B cell (primary cell): ENCODE measurements at regions not wholly inside any gene's neighbourhood (a gene's known extent, or its start where the extent isn't known, plus 50 kb on each side); places are given as distances from the start of the nearest gene placed in this dataset.

Experiments
- ATAC-seq: fragments of 200-7000 bp; cut with Tn5 transposase; one replicate; pipeline ENCODE4 v1.10.0; 2021; ENCODE audit warnings: low read depth, mild to moderate bottlenecking, moderate number of reproducible peaks, moderate library complexity
- CTCF ChIA-PET: fragments of 350-600 bp; sonication (Branson Sonifier 250); formaldehyde crosslinking; loops from one replicate; lab custom pipeline; 2021; ENCODE audit warnings: antibody characterized with exemption, inconsistent platforms; lab: Charles Lee
- POLR2A ChIA-PET: fragments of 350-600 bp; sonication (Branson Sonifier 250); formaldehyde crosslinking; loops from one replicate; lab custom pipeline; 2021; ENCODE audit warnings: antibody characterized with exemption; lab: Charles Lee
- DNase-seq: peaks from one replicate; pipeline ENCODE4 v3.0.0; 2013
- H2AFZ ChIP-seq: 2 replicates; pipeline ENCODE4 v1.6.1; 2012; ENCODE audit warnings: mild to moderate bottlenecking, low read depth, low read length; ENCODE audit not compliant: insufficient read depth, poor library complexity, severe bottlenecking
- H3K27ac ChIP-seq, 2 donors: 1 replicate in 1 of 2; 2 replicates in 1 of 2; pipeline ENCODE4 v1.5.1; 2012 to 2013; ENCODE audit warnings: low read length in 2 of 2, mild to moderate bottlenecking in 2 of 2, moderate library complexity in 1 of 2
- H3K27me3 ChIP-seq, 4 experiments: fragments of 200-600 bp in 1 of 4; sonication (generic) in 1 of 4; replicated peaks in 1 of 4; 1 replicate in 2 of 4; 2 replicates in 2 of 4; pipeline versions ENCODE4 v1.6.1 to v1.7.0; 2013 to 2016; ENCODE audit warnings: low read length in 3 of 4, mild to moderate bottlenecking in 2 of 4, mixed read lengths in 1 of 4, moderate library complexity in 1 of 4; ENCODE audit not compliant: insufficient read depth in 4 of 4, control insufficient read depth in 3 of 4; ENCODE audit errors: control extremely low read depth in 1 of 4
- H3K36me3 ChIP-seq, 2 experiments: replicated peaks in 1 of 2; 1 replicate in 1 of 2; 2 replicates in 1 of 2; pipeline versions ENCODE4 v1.6.1 to v1.7.1; 2013; ENCODE audit warnings: low read length in 1 of 2; ENCODE audit not compliant: insufficient read depth in 2 of 2, control insufficient read depth in 1 of 2; ENCODE audit errors: control extremely low read depth in 1 of 2, extremely low read depth in 1 of 2
- H3K4me1 ChIP-seq, 2 donors: fragments of 200-600 bp in 1 of 2; sonication (generic) in 1 of 2; 1 replicate in 1 of 2; 2 replicates in 1 of 2; pipeline versions ENCODE4 v1.5.1 to v1.6.1; 2013 to 2017; ENCODE audit warnings: low read length in 2 of 2; ENCODE audit not compliant: control insufficient read depth in 2 of 2, insufficient read depth in 2 of 2
- H3K4me2 ChIP-seq: replicated peaks from 2 replicates; pipeline ENCODE3; 2012; ENCODE audit warnings: mild to moderate bottlenecking, low read depth, low read length; ENCODE audit not compliant: poor library complexity, severe bottlenecking
- H3K4me3 ChIP-seq, 5 experiments: fragments of 200-600 bp in 1 of 5; sonication (generic) in 1 of 5; 1 replicate in 3 of 5; 2 replicates in 2 of 5; pipeline versions ENCODE4 v1.5.1 to v1.7.0; 2011 to 2016; ENCODE audit warnings: low read length in 4 of 5, mild to moderate bottlenecking in 4 of 5, low read depth in 2 of 5, control low read depth in 1 of 5, moderate library complexity in 1 of 5; ENCODE audit not compliant: insufficient read depth in 1 of 5; ENCODE audit errors: control extremely low read depth in 1 of 5, extremely low read depth in 1 of 5
- H3K79me2 ChIP-seq: fragments of 200-600 bp; sonication (generic); one replicate; pipeline ENCODE4 v1.6.0; 2016; ENCODE audit warnings: low read length; ENCODE audit not compliant: control insufficient read depth, insufficient read depth
- H3K9ac ChIP-seq: fragments of 200-600 bp; sonication (generic); 2 replicates; pipeline ENCODE4 v1.6.1; 2017; ENCODE audit warnings: mild to moderate bottlenecking, low read length, moderate library complexity
- H3K9me3 ChIP-seq, 3 donors: one replicate each; pipeline versions ENCODE4 v1.6.1 to v1.7.1; 2013; ENCODE audit warnings: low read length in 2 of 3; ENCODE audit not compliant: control insufficient read depth in 2 of 3, insufficient read depth in 1 of 3; ENCODE audit errors: control extremely low read depth in 1 of 3
- H4K20me1 ChIP-seq: 2 replicates; pipeline ENCODE4 v1.6.0; 2012; ENCODE audit warnings: mild to moderate bottlenecking, low read length; ENCODE audit not compliant: insufficient read depth, control insufficient read depth, poor library complexity, severe bottlenecking
- H3K27ac Mint-ChIP-seq: one replicate; pipeline ENCODE4 v1.8.0; 2021; ENCODE audit warnings: mixed read lengths
- H3K27me3 Mint-ChIP-seq: one replicate; pipeline ENCODE4 v1.8.0; 2021; ENCODE audit warnings: mixed read lengths
- H3K4me1 Mint-ChIP-seq: one replicate; pipeline ENCODE4 v1.8.0; 2021; ENCODE audit warnings: mixed read lengths
- H3K4me3 Mint-ChIP-seq: one replicate; pipeline ENCODE4 v1.8.0; 2021; ENCODE audit warnings: mixed read lengths
- H3K9me3 Mint-ChIP-seq: one replicate; pipeline ENCODE4 v1.8.0; 2022; ENCODE audit warnings: mixed read lengths; ENCODE audit not compliant: insufficient read depth
- CTCF ChIP-seq: fragments of 200-600 bp; IDR thresholded peaks from one replicate; pipeline ENCODE4 v1.8.0; 2022; ENCODE audit warnings: antibody characterized with exemption, mild to moderate bottlenecking
- EZH2 ChIP-seq: IDR thresholded peaks from 2 replicates; pipeline ENCODE4 v1.6.1; 2012; ENCODE audit warnings: borderline replicate concordance, low read depth, mild to moderate bottlenecking, moderate library complexity, low read length; ENCODE audit not compliant: insufficient read depth, poor library complexity, severe bottlenecking
- WGBS: methylation state at CpG from one replicate; pipeline ENCODE4 v1.1.5; 2013; ENCODE audit warnings: missing lambda C conversion rate; ENCODE audit not compliant: insufficient coverage; 5-methylcytosine and 5-hydroxymethylcytosine counted together
- intact Hi-C: fragments of 100-400 bp; cut with micrococcal nuclease; formaldehyde crosslinking; loops from one replicate; pipeline ENCODE4 v1.10.0; 2022

GRCh38 chr6:155656024-155656423 is 200.4 kb upstream of the NOX3 start:
- Mint-ChIP-seq H3K27ac (no peak overlapping the region), H3K4me3 (no peak overlapping the region), H3K9me3 (peaks cover 5% of the 10 kb centered on the region), H3K27me3 (peaks cover 3% of the 10 kb centered on the region), H3K4me1 (no peaks in the 10 kb centered on the region)
- Histone ChIP-seq H4K20me1 (no peaks in the 10 kb centered on the region), H3K27ac (no peak overlapping the region), H2AFZ (no peak overlapping the region), H3K9ac (no peak overlapping the region), H3K36me3 (no peaks in the 10 kb centered on the region), H3K4me3 (no peak overlapping the region), H3K27me3 (no peaks in the 10 kb centered on the region), H3K4me2 (no peak overlapping the region), H3K9me3 (no peaks in the 10 kb centered on the region), H3K79me2 (no peaks in the 10 kb centered on the region), H3K4me1 (no peaks in the 10 kb centered on the region)
- no peak for DNase-seq
- WGBS = no CpG with 5 or more reads among the region's 3 CpGs
- no peak for ATAC-seq
- CTCF ChIA-PET = no interaction called here
- POLR2A ChIA-PET = no interaction called here
- TF ChIP-seq EZH2 = no peak
- TF ChIP-seq CTCF = no peak
- intact Hi-C loops = no loop called here

GRCh38 chr6:155654474-155654873 is 198.8 kb upstream of the NOX3 start:
- Mint-ChIP-seq H3K27me3 (peaks cover 3% of the 10 kb centered on the region), H3K9me3 (peaks cover 5% of the 10 kb centered on the region), H3K4me1 (no peaks in the 10 kb centered on the region), H3K4me3 (no peak overlapping the region), H3K27ac (no peak overlapping the region)
- H3K9me3 ChIP-seq = no peaks in the 10 kb centered on the region
- no peak overlapping the region for H3K9ac ChIP-seq
- H3K4me2 ChIP-seq = no peak overlapping the region
- H3K27me3 ChIP-seq = no peaks in the 10 kb centered on the region
- H3K36me3 ChIP-seq = no peaks in the 10 kb centered on the region
- ChIA-PET CTCF (no interaction called here), POLR2A (no interaction called here)
- H3K79me2 ChIP-seq = no peaks in the 10 kb centered on the region
- no peak overlapping the region for H3K27ac ChIP-seq
- H3K4me1 ChIP-seq = no peaks in the 10 kb centered on the region
- H3K4me3 ChIP-seq = no peak overlapping the region
- intact Hi-C loops = no loop called here
- DNase-seq = no peak
- ATAC-seq = no peak
- H4K20me1 ChIP-seq = no peaks in the 10 kb centered on the region
- no peak for TF ChIP-seq EZH2
- TF ChIP-seq CTCF = no peak
- H2AFZ ChIP-seq = no peak overlapping the region
